ENCODE measurements at regions not wholly inside any gene's neighbourhood (a gene's known extent, or its start where the extent isn't known, plus 50 kb on each side); places are given as distances from the start of the nearest gene placed in this dataset.
"Not testable (repeated sequence)": the region's sequence is repeated elsewhere in the genome, so short reads cannot be mapped to it uniquely, and the experiment has no call there.

DNA sequence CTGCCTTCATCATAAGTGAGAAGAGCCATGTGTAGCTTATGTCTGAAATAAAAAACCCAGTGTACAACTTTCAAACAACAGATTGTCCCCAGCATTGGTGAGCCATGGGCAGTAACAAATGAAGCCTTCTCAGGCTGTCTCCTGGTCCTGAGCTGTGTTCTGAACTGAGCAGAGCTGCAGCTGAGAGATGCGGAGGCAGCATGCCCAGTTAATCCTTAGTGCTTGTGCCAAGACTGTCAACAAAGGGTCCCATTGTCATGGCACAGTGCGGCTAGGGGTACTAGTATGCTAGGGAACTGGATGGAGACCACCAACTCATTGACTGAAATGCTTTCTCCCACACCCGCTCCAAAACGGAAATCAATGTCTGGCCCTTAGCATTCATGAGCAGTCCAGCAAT, 154.3 kb downstream of the RMST start:
- Mint-ChIP-seq H3K4me1 (no peaks in the 10 kb centered on the region), H3K9me3 (peaks cover 0 to 6% of the 10 kb centered on the region in 2 donors), H3K27me3 (no peaks in the 10 kb centered on the region), H3K36me3 (no peaks in the 10 kb centered on the region), H3K4me3 (no peak overlapping the region), H3K27ac (no peak overlapping the region)
- DNase-seq (no peak), ATAC-seq (replicated peaks) (no peak)

DNA sequence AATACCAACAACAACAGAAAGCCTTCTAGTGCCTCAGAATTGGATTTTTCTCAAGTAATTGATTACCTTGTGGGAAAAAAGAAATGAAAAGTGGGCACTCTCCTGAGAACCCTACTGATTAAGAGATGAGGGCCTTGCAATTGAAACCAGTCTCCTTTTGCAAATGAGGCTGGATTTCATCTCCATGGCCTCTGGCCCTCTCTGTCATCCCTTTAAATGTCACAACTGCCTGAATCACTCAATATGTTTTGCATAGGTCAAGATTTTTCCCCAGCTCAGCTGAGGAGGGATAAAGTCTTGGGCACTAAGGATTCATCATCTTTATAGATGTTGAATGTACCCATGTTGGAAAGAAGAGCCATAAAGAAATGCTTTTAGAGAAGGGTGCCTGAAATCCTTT, 166.4 kb downstream of the RMST start:
- H3K27me3 Mint-ChIP-seq = no peaks in the 10 kb centered on the region
- no peak overlapping the region for H3K4me3 Mint-ChIP-seq
- no peak overlapping the region for H3K27ac Mint-ChIP-seq
- H3K36me3 Mint-ChIP-seq = no peaks in the 10 kb centered on the region
- no peak for ATAC-seq (replicated peaks)
- no peak for DNase-seq
- no peaks in the 10 kb centered on the region for H3K4me1 Mint-ChIP-seq
- H3K9me3 Mint-ChIP-seq = peaks cover 0 to under 1% of the 10 kb centered on the region in 2 donors

DNA sequence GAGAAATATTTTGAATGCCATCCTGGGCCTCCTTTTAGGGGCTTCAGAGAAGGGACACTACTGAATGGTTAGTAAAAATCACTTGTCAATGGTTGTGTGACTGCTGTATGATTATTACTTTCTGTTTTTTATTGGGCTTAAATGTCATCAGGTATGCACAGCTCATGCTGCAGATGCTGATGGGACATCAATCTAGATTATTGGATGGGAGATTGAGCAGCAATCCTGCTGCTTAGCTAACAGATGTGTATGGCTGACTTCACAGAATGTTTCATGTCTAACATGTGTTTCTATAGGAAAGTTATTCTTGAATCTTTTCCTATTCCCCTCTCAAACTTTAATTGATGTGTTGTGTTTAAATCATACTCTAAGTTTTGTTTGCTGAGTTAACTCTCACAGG, 166.8 kb downstream of the RMST start:
- DNase-seq (no peak), ATAC-seq (replicated peaks) (no peak)
- H3K4me1 Mint-ChIP-seq = no peaks in the 10 kb centered on the region
- peaks cover 0 to 1% of the 10 kb centered on the region in 2 donors for H3K9me3 Mint-ChIP-seq
- no peak overlapping the region for H3K27ac Mint-ChIP-seq
- no peaks in the 10 kb centered on the region for H3K27me3 Mint-ChIP-seq
- no peaks in the 10 kb centered on the region for H3K36me3 Mint-ChIP-seq
- no peak overlapping the region for H3K4me3 Mint-ChIP-seq

DNA sequence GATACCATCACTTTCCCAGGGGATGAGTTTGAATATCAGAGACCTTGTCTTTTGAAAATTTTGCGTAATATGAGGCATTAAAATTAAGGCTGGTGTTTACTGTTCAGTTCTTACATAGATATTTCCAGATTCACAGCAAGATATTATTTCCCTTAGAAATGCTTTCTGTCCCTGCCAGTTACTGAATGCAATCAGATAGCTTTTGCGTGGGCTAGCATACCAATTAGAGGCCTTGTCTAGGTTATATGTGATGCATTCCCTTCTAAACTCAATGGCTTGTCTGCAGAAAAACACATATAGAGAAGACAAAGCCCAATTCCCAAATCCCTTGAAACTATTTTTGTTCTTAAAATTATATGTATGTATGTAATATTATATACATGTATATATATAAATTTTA, 167.8 kb downstream of the RMST start:
- Mint-ChIP-seq H3K27me3 (no peaks in the 10 kb centered on the region), H3K36me3 (no peaks in the 10 kb centered on the region), H3K27ac (no peak overlapping the region), H3K9me3 (peaks cover 0 to 4% of the 10 kb centered on the region in 2 donors), H3K4me1 (no peaks in the 10 kb centered on the region), H3K4me3 (no peak overlapping the region)
- DNase-seq (no peak), ATAC-seq (replicated peaks) (no peak)

DNA sequence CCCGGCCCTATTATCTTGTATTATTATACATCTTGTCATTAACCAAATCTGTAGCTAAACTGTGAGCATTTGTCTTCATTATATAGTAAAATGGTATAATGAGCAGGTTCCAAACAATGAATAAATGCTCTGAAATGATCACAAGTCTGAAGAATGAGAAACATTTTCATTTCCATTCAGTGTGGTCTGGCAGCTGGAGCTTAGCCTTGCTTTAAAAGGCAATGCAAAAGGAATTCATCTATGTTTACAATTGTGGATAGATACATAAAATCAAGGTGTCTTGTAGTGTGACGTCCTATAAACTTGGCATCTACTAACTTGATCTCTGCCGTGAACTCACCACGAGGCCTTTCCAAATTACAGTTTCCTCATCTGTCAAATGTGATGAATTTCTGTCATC, 168.3 kb downstream of the RMST start:
- ATAC-seq (replicated peaks) (no peak), DNase-seq (no peak)
- no peaks in the 10 kb centered on the region for H3K36me3 Mint-ChIP-seq
- H3K4me3 Mint-ChIP-seq = no peak overlapping the region
- H3K27ac Mint-ChIP-seq = no peak overlapping the region
- H3K4me1 Mint-ChIP-seq = no peaks in the 10 kb centered on the region
- H3K27me3 Mint-ChIP-seq = no peaks in the 10 kb centered on the region
- H3K9me3 Mint-ChIP-seq = peaks cover 0 to 6% of the 10 kb centered on the region in 2 donors

DNA sequence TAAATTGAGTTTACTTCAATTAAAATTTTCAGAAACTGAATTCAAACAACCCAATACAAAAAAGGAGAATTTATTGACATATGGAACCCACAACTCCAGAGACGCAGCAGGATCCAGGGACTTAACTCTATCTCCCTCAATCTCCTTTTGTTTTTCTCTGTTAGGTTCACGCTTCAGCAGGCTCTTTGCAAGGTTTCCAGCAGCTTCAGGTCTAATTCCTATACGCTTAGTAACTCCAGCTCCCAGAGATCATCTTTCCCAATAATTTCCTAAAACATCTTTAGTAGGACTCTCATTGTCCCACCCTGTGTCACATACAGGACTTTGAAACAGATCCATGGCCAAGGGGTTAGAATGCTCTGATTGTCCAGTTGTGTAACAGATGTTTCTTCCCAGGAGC, 175.2 kb downstream of the RMST start:
- no peak for ATAC-seq (replicated peaks)
- Mint-ChIP-seq H3K27ac (no peak overlapping the region), H3K9me3 (peaks cover 3 to 6% of the 10 kb centered on the region in 2 donors), H3K36me3 (no peaks in the 10 kb centered on the region), H3K27me3 (no peaks in the 10 kb centered on the region), H3K4me1 (no peaks in the 10 kb centered on the region), H3K4me3 (no peak overlapping the region)
- no peak for DNase-seq

DNA sequence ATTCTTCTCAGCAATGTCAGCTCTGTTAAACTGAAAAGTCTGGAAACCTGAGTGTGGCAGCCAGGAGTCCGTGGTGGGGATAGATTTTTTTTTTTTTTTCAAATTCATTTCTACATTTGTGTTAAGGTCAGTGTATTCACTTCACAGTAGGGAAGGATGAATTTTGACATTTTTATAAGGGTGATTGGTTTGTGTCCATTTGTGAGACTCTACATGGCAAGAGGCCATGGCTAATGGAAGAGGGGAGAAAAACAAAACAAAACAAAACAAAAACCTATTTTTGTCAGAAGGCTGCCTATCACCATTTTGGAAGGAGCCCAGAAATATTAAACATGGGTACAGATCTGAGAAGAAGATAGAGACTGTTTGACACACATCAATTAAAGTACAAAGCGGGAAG, 176.1 kb downstream of the RMST start:
- no peaks in the 10 kb centered on the region for H3K27me3 Mint-ChIP-seq
- DNase-seq (no peak), ATAC-seq (replicated peaks) (no peak)
- H3K9me3 Mint-ChIP-seq = peaks cover 3 to 6% of the 10 kb centered on the region in 2 donors
- no peaks in the 10 kb centered on the region for H3K36me3 Mint-ChIP-seq
- no peak overlapping the region for H3K27ac Mint-ChIP-seq
- no peak overlapping the region for H3K4me3 Mint-ChIP-seq
- H3K4me1 Mint-ChIP-seq = no peaks in the 10 kb centered on the region

DNA sequence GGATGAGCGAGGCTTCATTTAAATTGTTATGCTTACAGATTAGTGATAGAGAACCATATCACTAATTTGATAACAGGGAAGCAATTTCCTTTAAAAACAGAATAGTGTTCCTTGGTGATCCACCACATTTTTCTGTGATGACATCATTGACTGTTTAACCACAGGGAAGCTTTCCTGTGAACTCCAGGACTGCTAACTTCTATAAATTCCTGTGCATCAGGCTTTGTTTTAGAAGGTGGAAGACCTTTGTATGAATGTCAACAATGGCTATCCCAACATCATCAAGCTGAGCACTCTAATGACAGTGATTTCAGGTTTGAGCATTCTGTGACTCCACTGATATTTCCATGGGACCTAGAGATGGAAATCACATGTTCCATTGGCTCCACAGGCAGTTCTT, 177.1 kb downstream of the RMST start:
- no peaks in the 10 kb centered on the region for H3K27me3 Mint-ChIP-seq
- no peak overlapping the region for H3K27ac Mint-ChIP-seq
- H3K4me3 Mint-ChIP-seq = no peak overlapping the region
- H3K4me1 Mint-ChIP-seq = no peaks in the 10 kb centered on the region
- DNase-seq = no peak
- ATAC-seq (replicated peaks) = no peak
- peaks cover 3 to 4% of the 10 kb centered on the region in 2 donors for H3K9me3 Mint-ChIP-seq
- no peaks in the 10 kb centered on the region for H3K36me3 Mint-ChIP-seq

DNA sequence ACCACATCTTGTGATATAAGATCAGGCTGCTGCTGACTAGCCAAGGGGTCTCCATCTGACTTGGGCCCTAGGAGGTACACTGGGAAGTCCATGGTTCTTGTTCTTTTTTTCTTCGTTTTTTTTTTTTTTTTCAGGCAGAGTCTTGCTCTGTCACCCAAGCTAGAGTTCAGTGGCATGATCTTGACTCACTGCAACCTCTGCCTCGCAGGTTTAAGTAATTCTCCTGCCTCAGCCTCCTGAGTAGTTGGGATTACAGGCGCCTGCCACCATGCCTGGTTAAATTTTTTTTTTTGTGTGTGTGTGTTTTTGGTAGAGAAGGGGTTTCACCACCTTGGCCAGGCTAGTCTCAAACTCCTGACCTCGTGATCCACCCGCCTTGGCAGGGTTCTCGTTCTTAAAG, 178.2 kb downstream of the RMST start:
- Mint-ChIP-seq H3K36me3 (no peaks in the 10 kb centered on the region), H3K27ac (no peak overlapping the region), H3K9me3 (peaks cover 0 to 3% of the 10 kb centered on the region in 2 donors), H3K4me1 (no peaks in the 10 kb centered on the region), H3K4me3 (no peak overlapping the region), H3K27me3 (no peaks in the 10 kb centered on the region)
- no peak for DNase-seq
- no peak for ATAC-seq (replicated peaks)

DNA sequence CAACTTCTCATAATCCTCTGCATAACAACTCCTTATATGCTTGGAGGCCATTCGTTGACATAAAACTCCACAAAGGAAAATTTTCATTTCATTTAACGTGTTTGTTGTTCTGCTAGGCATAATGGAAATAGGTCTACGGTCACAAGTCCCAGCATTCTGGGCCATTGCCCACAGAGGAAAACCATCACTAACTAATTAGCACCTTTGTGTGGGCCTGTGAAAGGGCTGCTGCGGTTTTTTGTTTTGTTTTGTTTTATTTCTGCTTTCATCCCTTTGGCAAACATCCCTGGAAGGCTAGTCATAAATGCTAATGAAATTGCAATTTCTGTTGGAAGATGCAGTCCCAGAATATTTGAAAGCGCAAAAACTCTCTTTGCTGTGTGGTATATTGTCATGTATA, 180.3 kb downstream of the RMST start:
- Mint-ChIP-seq H3K27ac (no peak overlapping the region), H3K36me3 (no peaks in the 10 kb centered on the region), H3K4me3 (no peak overlapping the region), H3K9me3 (peaks cover 0 to 3% of the 10 kb centered on the region in 2 donors), H3K27me3 (no peaks in the 10 kb centered on the region), H3K4me1 (no peaks in the 10 kb centered on the region)
- DNase-seq (no peak), ATAC-seq (replicated peaks) (no peak)

DNA sequence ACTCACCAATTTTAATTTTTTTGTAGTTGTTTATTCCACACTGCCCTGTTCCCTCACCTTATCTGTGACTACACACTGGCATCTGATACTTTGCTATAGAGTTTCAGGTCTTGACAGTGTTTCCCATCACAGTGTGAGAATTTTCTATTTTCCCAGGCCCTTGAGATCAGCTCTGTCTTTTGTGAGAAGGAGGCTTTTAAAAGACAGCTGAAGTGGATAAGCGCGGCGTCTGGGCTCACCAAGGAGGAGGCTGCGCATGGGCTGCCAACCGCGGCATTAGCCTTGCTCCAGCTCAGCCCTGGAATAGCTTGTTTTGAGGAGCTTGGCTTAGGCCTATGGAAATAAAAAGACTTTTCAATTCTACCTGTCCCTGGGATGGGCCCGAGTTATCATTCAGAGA, 181.3 kb downstream of the RMST start:
- ATAC-seq (replicated peaks) (no peak), DNase-seq (no peak)
- H3K9me3 Mint-ChIP-seq = peaks cover 0 to 3% of the 10 kb centered on the region in 2 donors
- H3K36me3 Mint-ChIP-seq = no peaks in the 10 kb centered on the region
- H3K4me3 Mint-ChIP-seq = no peak overlapping the region
- H3K27ac Mint-ChIP-seq = no peak overlapping the region
- no peaks in the 10 kb centered on the region for H3K4me1 Mint-ChIP-seq
- H3K27me3 Mint-ChIP-seq = no peaks in the 10 kb centered on the region

DNA sequence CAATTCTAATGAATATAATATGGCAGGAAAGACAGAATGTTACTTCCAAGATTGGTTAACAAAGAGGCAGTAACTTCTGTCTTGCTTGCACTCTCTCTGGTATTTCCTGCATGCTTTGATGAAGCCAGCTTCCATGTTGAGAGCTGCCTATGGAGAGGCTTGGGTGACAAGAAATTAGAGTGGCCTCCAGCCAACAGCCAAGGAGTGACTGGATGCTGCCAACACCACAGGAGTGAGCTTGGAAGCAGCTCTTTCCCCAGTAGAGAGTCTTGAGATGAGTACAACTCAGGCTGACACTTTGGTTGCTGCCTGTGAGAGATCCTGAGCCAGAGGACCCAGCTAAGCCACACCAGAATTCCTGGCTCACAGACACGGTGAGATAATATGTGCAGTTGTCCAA, 183.1 kb downstream of the RMST start:
- Mint-ChIP-seq H3K27me3 (no peaks in the 10 kb centered on the region), H3K4me3 (no peak overlapping the region), H3K9me3 (peaks cover 0 to 3% of the 10 kb centered on the region in 2 donors), H3K4me1 (no peaks in the 10 kb centered on the region), H3K36me3 (no peaks in the 10 kb centered on the region), H3K27ac (no peak overlapping the region)
- ATAC-seq (replicated peaks) (no peak), DNase-seq (no peak)

DNA sequence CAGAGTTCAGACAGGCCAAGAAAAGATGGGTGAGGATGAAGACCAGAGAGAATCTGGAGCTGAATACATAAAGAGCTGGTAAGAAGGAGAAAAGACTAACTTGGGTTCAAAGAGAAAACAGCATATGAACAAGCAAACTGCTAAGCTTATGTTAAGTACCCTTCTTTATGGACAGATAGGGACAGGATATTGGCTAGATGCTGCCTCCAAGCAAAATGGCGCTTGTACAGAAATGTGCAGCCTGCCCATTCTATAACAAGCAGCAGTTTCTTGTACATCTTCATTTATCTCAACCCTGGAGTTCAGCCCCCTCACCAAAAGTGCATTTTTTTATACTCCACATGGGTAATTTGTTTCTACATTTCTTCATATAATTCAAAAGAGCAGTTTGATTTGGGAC, 184.5 kb downstream of the RMST start:
- no peak for DNase-seq
- no peak overlapping the region for H3K4me3 Mint-ChIP-seq

DNA sequence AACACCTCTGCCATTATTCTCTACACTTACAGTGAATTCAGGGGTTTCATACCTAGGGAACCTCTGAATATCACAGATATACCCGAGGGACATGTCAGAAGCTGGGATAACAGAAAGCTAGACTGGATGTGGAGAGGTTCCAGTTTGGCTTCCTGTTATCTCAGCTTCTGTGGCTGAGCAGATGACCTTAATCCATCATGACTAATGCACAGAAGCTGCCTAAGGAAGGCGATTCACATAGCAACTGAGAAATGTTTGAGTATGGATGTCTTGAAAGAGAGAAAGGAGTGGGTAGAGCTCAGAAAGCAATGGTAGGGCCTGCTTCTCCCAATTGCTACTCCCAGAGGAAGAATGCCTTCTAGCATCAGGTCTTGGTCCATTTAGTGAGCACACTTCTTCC, 187.6 kb downstream of the RMST start:
- no peak for DNase-seq
- H3K27ac Mint-ChIP-seq = no peak overlapping the region
- H3K27me3 Mint-ChIP-seq = no peaks in the 10 kb centered on the region
- no peaks in the 10 kb centered on the region for H3K4me1 Mint-ChIP-seq
- H3K4me3 Mint-ChIP-seq = no peak overlapping the region
- ATAC-seq (replicated peaks) = no peak
- H3K9me3 Mint-ChIP-seq = peaks cover 1 to 3% of the 10 kb centered on the region in 2 donors
- H3K36me3 Mint-ChIP-seq = no peaks in the 10 kb centered on the region

More for the DNA sequence above, 184.5 kb downstream of the RMST start:
- Mint-ChIP-seq H3K9me3 (no peaks in the 10 kb centered on the region), H3K36me3 (no peaks in the 10 kb centered on the region), H3K27me3 (no peaks in the 10 kb centered on the region), H3K4me1 (no peaks in the 10 kb centered on the region), H3K27ac (no peak overlapping the region)
- no peak for ATAC-seq (replicated peaks)

DNA sequence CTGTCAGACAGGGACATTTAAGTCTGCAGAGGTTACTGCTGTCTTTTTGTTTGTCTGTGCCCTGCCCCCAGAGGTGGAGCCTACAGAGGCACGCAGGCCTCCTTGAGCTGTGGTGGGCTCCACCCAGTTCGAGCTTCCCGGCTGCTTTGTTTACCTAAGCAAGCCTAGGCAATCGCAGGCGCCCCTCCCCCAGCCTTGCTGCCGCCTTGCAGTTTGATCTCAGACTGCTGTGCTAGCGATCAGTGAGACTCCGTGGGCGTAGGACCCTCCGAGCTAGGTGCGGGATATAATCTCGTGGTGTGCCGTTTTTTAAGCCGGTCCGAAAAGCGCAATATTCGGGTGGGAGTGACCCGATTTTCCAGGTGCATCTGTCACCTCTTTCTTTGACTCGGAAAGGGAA, 193.9 kb downstream of the RMST start:
- H3K27ac Mint-ChIP-seq; H3K4me3 Mint-ChIP-seq; H3K36me3 Mint-ChIP-seq; H3K4me1 Mint-ChIP-seq; DNase-seq; H3K9me3 Mint-ChIP-seq; H3K27me3 Mint-ChIP-seq; ATAC-seq (replicated peaks): not testable (repeated sequence)

DNA sequence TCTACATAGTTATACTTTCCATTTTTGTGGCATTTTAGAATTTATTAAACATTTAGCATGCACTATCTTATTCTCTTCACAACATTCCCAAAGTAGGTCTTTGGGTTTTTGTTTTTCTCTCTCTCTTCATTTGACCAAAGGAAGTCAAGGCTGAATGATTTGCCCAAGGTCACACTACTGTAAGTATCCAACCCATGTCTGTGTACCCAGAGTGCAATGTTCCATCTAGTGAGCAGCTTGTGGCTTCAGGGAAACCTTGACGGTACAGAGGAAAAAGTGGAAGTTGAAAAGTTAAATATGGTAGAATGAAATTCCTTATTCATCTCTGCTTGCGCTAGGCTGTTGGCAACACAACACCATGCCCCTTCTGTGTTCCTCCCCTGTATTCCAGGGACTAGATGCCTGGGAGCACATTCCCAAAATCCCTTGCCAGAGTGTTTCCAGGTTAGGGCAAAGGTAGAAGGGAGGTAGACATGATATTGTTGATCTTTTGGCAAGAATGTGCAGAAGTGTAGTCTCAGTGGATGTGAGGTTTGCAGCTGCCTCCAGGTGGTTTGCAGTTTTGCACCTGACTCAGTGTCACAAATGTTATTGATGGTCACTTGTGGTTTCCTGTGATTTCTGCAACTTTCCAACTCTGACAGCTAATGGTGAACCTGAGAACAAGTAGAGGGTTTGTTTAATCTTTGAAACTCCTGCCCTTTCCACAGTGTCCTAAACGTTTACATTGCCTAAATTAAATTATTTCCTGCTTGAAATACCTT, 196.7 kb downstream of the RMST start:
- DNase-seq (no peak), ATAC-seq (replicated peaks) (no peak)
- Mint-ChIP-seq H3K4me1 (no peaks in the 10 kb centered on the region), H3K4me3 (no peak overlapping the region), H3K36me3 (peaks cover 0 to 2% of the 10 kb centered on the region in 2 donors), H3K27me3 (no peaks in the 10 kb centered on the region), H3K27ac (no peak overlapping the region), H3K9me3 (peaks cover 7 to 10% of the 10 kb centered on the region in 2 donors)

Data from stimulated activated naive B cell treated with anti-CD40 and anti-IgM and Interleukin-4, amounts not matched to agents 10 μg/mL and 1 μg/mL and 100 μg/mL, for 72 hours (primary cell).